ENCODE measurements at regions not wholly inside any gene's neighbourhood (a gene's known extent, or its start where the extent isn't known, plus 50 kb on each side); places are given as distances from the start of the nearest gene placed in this dataset.

- no peak for FAIRE-seq
- intact Hi-C loops (cut with micrococcal nuclease; ENCODE audit: unreplicated experiment) = no loop called here
- H3K4me3 ChIP-seq (replicated peaks in 1 of 3; ENCODE audit: insufficient read depth in 1 of 3, low read depth in 2 of 3, low read length in 3 of 3) = no peak overlapping the region
Measured at GRCh38 chr2:121089166-121089510, 195.9 kb downstream of the TFCP2L1 start.

More at GRCh38 chr2:121089166-121089510, 195.9 kb downstream of the TFCP2L1 start:
- TF ChIP-seq GPN1 (CRISPR knock-in tag; IDR thresholded peaks at IDR 0.05; ENCODE audit: borderline replicate concordance) = no peak
- TF ChIP-seq CREM (IDR thresholded peaks at IDR 0.05) = no peak
- no peak for TF ChIP-seq CREM (CRISPR knock-in tag; IDR thresholded peaks at IDR 0.05)
- TF ChIP-seq REL (CRISPR knock-in tag; conservative IDR thresholded peaks at IDR 0.05) = no peak
- no peak for TF ChIP-seq MEF2D (CRISPR knock-in tag; IDR thresholded peaks at IDR 0.05)
- no peak for TF ChIP-seq SRF (IDR thresholded peaks at IDR 0.05; ENCODE audit: low read depth, low read length)
- TF ChIP-seq HNF4A (CRISPR knock-in tag; IDR thresholded peaks at IDR 0.05) = no peak
- TF ChIP-seq, protein P1, sequence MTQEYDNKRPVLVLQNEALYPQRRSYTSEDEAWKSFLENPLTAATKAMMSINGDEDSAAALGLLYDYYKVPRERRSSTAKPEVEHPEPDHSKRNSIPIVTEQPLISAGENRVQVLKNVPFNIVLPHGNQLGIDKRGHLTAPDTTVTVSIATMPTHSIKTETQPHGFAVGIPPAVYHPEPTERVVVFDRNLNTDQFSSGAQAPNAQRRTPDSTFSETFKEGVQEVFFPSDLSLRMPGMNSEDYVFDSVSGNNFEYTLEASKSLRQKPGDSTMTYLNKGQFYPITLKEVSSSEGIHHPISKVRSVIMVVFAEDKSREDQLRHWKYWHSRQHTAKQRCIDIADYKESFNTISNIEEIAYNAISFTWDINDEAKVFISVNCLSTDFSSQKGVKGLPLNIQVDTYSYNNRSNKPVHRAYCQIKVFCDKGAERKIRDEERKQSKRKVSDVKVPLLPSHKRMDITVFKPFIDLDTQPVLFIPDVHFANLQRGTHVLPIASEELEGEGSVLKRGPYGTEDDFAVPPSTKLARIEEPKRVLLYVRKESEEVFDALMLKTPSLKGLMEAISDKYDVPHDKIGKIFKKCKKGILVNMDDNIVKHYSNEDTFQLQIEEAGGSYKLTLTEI (CRISPR knock-in tag; conservative IDR thresholded peaks at IDR 0.05) = no peak
- TF ChIP-seq, protein P2, sequence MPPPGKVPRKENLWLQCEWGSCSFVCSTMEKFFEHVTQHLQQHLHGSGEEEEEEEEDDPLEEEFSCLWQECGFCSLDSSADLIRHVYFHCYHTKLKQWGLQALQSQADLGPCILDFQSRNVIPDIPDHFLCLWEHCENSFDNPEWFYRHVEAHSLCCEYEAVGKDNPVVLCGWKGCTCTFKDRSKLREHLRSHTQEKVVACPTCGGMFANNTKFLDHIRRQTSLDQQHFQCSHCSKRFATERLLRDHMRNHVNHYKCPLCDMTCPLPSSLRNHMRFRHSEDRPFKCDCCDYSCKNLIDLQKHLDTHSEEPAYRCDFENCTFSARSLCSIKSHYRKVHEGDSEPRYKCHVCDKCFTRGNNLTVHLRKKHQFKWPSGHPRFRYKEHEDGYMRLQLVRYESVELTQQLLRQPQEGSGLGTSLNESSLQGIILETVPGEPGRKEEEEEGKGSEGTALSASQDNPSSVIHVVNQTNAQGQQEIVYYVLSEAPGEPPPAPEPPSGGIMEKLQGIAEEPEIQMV (CRISPR knock-in tag; IDR thresholded peaks at IDR 0.05; ENCODE audit: low read depth) = no peak
- no peak for TF ChIP-seq ZFY (CRISPR knock-in tag; IDR thresholded peaks at IDR 0.05)
- no peak for TF ChIP-seq ZNF776 (CRISPR knock-in tag; IDR thresholded peaks at IDR 0.05)
- no peak for TF ChIP-seq ELF3 (CRISPR knock-in tag; IDR thresholded peaks at IDR 0.05)
- Histone ChIP-seq H3K9ac (ENCODE audit: insufficient read depth, low read depth, low read length) (no peak overlapping the region), H2AFZ (ENCODE audit: low read length) (no peak overlapping the region), H3K36me3 (replicated peaks in 1 of 2; ENCODE audit: control insufficient read depth in 1 of 2, insufficient read depth in 2 of 2, low read length in 2 of 2) (no peaks in the 10 kb centered on the region), H3K4me1 (ENCODE audit: insufficient read depth, low read length) (no peaks in the 10 kb centered on the region), H3K27ac (ENCODE audit: extremely low read length, insufficient read depth, low read length) (no peak overlapping the region), H3K79me2 (ENCODE audit: insufficient read depth, low read length) (no peaks in the 10 kb centered on the region), H3K4me2 (ENCODE audit: low read depth, low read length) (no peak overlapping the region), H3K9me3 (ENCODE audit: low read length) (no peaks in the 10 kb centered on the region; the same call in 1 of the 2 replicates), H4K20me1 (ENCODE audit: insufficient read depth, low read length) (no peaks in the 10 kb centered on the region), H3K27me3 (ENCODE audit: control insufficient read depth in 1 of 2, insufficient read depth in 2 of 2, low read length in 2 of 2) (peaks cover 7 to 51% of the 10 kb centered on the region in 2 experiments; a peak in 3 of 5 replicates)
- POLR2A ChIA-PET = no interaction called here
- 50% methylated on average over 10 of the region's 11 CpGs for WGBS (ENCODE audit: low lambda C conversion rate)
- in situ Hi-C loops (cut with HindIII; ENCODE audit: extremely low pct_ligation_motif_present, low pct_unique_long_range_greater_than_20kb) = no loop called here
- DNase-seq (ENCODE audit: low spot score) (no peak), ATAC-seq (no peak)
- no TSS peak for BruUV-seq (replicated peaks)
- CTCF ChIA-PET (ENCODE audit: low intra/inter-chr PET ratio, low total read pairs) = no interaction called here

Data from HepG2 (cell line).